GM12878 (cell line): ENCODE measurements at regions not wholly inside any gene's neighbourhood (a gene's known extent, or its start where the extent isn't known, plus 50 kb on each side); places are given as distances from the start of the nearest gene placed in this dataset.

Experiments used
- ATAC-seq: fragments of 200-7000 bp; cut with Tn5 transposase; 3 replicates; pipeline ENCODE4 v1.9.1; 2020; ENCODE audit warnings: mild to moderate bottlenecking, moderate library complexity
- BruUV-seq: library from RNA; stranded (reverse); fragments of 400-500 nt; replicated peaks from 2 replicates; lab custom pipeline; 2021; lab: Mats Ljungman, UMichigan
- CTCF ChIA-PET: fragments of 300-600 bp; sonication (Branson Sonifier 250); formaldehyde crosslinking; extraction: SDS; loops from one replicate; lab custom pipeline; 2021; ENCODE audit warnings: inconsistent platforms; lab: Yijun Ruan, JAX
- POLR2A ChIA-PET: fragments of 350-600 bp; formaldehyde crosslinking; extraction: SDS; loops from one replicate; lab custom pipeline; 2021; ENCODE audit warnings: inconsistent platforms; lab: Charles Lee
- RAD21 ChIA-PET: fragments of 300-600 bp; sonication (Branson Sonifier 250); formaldehyde crosslinking; loops from one replicate; lab custom pipeline; 2023; ENCODE audit warnings: antibody characterized with exemption; ENCODE audit not compliant: unreplicated experiment; lab: Charles Lee
- SMC1A ChIA-PET: fragments of 300-600 bp; sonication (Branson Sonifier 250); formaldehyde crosslinking; loops from one replicate; lab custom pipeline; 2023; ENCODE audit not compliant: unreplicated experiment, uncharacterized antibody; lab: Charles Lee
- DNase-seq: peaks from one replicate; pipeline ENCODE4 v3.0.0-alpha.2; 2011; ENCODE audit warnings: low read depth, low spot score
- FAIRE-seq: peaks from 3 replicates; lab custom pipeline; 2011; peaks lifted over from hg19 to GRCh38; lab: Jason Lieb, UNC
- H2AFZ ChIP-seq: 2 replicates; pipeline ENCODE4 v1.6.0; 2011; ENCODE audit warnings: low read depth, low read length, control low read depth; ENCODE audit not compliant: control insufficient read depth
- H3K27ac ChIP-seq: 2 replicates; pipeline ENCODE4 v1.5.1; 2011; ENCODE audit warnings: control low read depth; ENCODE audit not compliant: control insufficient read depth, insufficient read depth
- H3K27me3 ChIP-seq, 2 experiments: replicated peaks in 1 of 2; 2 replicates each; pipeline versions ENCODE4 v1.6.0 to v1.6.1; 2011; ENCODE audit warnings: low read length in 1 of 2; ENCODE audit not compliant: control insufficient read depth in 2 of 2, insufficient read depth in 2 of 2
- H3K36me3 ChIP-seq, 2 experiments: 2 replicates each; pipeline ENCODE4 v1.5.1; 2011; ENCODE audit warnings: low read length in 1 of 2; ENCODE audit not compliant: control insufficient read depth in 2 of 2, insufficient read depth in 2 of 2
- H3K4me1 ChIP-seq: 2 replicates; pipeline ENCODE4 v1.6.1; 2011; ENCODE audit warnings: mild to moderate bottlenecking, low read length, moderate library complexity, mixed read lengths; ENCODE audit not compliant: control insufficient read depth, insufficient read depth
- H3K4me2 ChIP-seq: 2 replicates; pipeline ENCODE4 v1.6.0; 2011; ENCODE audit warnings: control low read depth; ENCODE audit not compliant: control insufficient read depth, insufficient read depth
- H3K4me3 ChIP-seq: fragments of 200-600 bp; sonication (generic); 2 replicates; pipeline ENCODE4 v1.5.1; 2016
- H3K79me2 ChIP-seq: 2 replicates; pipeline ENCODE4 v1.6.0; 2011; ENCODE audit warnings: low read length; ENCODE audit not compliant: control insufficient read depth, insufficient read depth
- H3K9ac ChIP-seq: 2 replicates; pipeline ENCODE4 v1.8.0; 2011; ENCODE audit warnings: low read length, control low read depth, mixed read lengths; ENCODE audit not compliant: control insufficient read depth, insufficient read depth
- H3K9me3 ChIP-seq: replicated peaks from 3 replicates; pipeline ENCODE4 v1.5.1; 2011; ENCODE audit warnings: mild to moderate bottlenecking, low read length; ENCODE audit not compliant: control insufficient read depth, insufficient read depth
- H4K20me1 ChIP-seq: 2 replicates; pipeline ENCODE4 v1.6.0; 2011; ENCODE audit not compliant: control insufficient read depth, insufficient read depth
- CBX3 ChIP-seq: fragments of 200-600 bp; sonication (generic); IDR thresholded peaks from 2 replicates; pipeline ENCODE4 v1.6.1; 2016; ENCODE audit warnings: low read depth, borderline replicate concordance
- JUNB ChIP-seq: IDR thresholded peaks from 2 replicates; pipeline ENCODE4 v1.6.1; 2016; ENCODE audit warnings: antibody characterized with exemption, mild to moderate bottlenecking
- KDM1A ChIP-seq: fragments of 200-600 bp; sonication (generic); IDR thresholded peaks from 2 replicates; pipeline ENCODE4 v1.6.1; 2016; ENCODE audit warnings: borderline replicate concordance
- MLLT1 ChIP-seq: fragments of 450-650 bp; IDR thresholded peaks from 2 replicates; pipeline ENCODE4 v1.6.1; 2016; ENCODE audit warnings: mild to moderate bottlenecking
- NFYA ChIP-seq: IDR thresholded peaks from 2 replicates; pipeline ENCODE4 v1.6.1; 2011; ENCODE audit warnings: low read depth, mild to moderate bottlenecking, low read length, improper control_type of control experiment, borderline replicate concordance
- RAD51 ChIP-seq: fragments of 450-650 bp; IDR thresholded peaks from 2 replicates; pipeline ENCODE4 v1.6.1; 2016; ENCODE audit warnings: moderate library complexity, mild to moderate bottlenecking, inconsistent platforms
- SMAD1 ChIP-seq: fragments of 450-650 bp; IDR thresholded peaks from 2 replicates; pipeline ENCODE4 v1.6.1; 2018; ENCODE audit warnings: mild to moderate bottlenecking, low read depth; ENCODE audit not compliant: partially characterized antibody
- SRF ChIP-seq, 2 experiments: IDR thresholded peaks; 2 replicates each; pipeline ENCODE4 v1.6.1; 2011; ENCODE audit warnings: low read depth in 2 of 2, low read length in 2 of 2, mild to moderate bottlenecking in 1 of 2, moderate library complexity in 1 of 2
- SUPT20H ChIP-seq: IDR thresholded peaks from 2 replicates; pipeline ENCODE4 v1.6.1; 2011; ENCODE audit warnings: low read depth, mild to moderate bottlenecking, low read length, moderate library complexity, borderline replicate concordance; ENCODE audit not compliant: control insufficient read depth
- TAF1 ChIP-seq: IDR thresholded peaks from 2 replicates; pipeline ENCODE4 v1.6.1; 2011; ENCODE audit warnings: mild to moderate bottlenecking, low read depth, low read length, borderline replicate concordance
- WGBS: methylation state at CpG from one replicate; pipeline ENCODE4 v1.1.6; 2016; ENCODE audit warnings: low lambda C conversion rate; ENCODE audit not compliant: insufficient replicate concordance, insufficient coverage; ENCODE audit errors: missing lambda C conversion rate; 5-methylcytosine and 5-hydroxymethylcytosine counted together
- in situ Hi-C: fragments of 300-500 bp; cut with MboI; formaldehyde crosslinking; loops from 9 replicates; pipeline ENCODE4 v1.14.3; 2018; ENCODE audit warnings: mixed read lengths
- intact Hi-C: fragments of 100-400 bp; cut with micrococcal nuclease; formaldehyde crosslinking; loops from one replicate; pipeline ENCODE4 v1.14.2; 2022; ENCODE audit not compliant: unreplicated experiment
- TF ChIP-seq, protein P1 (sequence below): fragments of 450-650 bp; IDR thresholded peaks from 2 replicates; pipeline ENCODE4 v1.6.1; 2017; ENCODE audit warnings: mild to moderate bottlenecking, low read depth, inconsistent platforms; ENCODE audit not compliant: poor library complexity, severe bottlenecking

DNA sequence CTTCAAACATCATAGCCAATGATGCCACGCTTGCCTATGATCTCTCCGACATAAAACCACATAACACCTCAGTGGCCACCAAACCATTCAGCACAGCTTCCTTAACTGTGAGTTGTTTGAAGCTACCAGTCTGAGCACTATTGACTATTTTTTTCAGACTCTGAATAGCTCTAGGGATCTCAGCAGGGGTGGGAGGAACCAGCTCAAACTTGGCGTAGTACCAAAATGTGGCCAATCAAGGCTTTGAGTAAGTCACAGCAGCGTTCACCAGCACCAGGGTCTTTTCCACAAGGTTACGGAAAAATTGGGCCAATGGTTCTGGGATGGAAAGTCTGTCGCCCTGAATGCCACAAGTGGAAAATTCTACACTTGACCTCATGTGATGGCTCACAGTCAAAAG lies 70.6 kb downstream of the SMPDL3A start:
- in situ Hi-C loops (loop anchor here (10.0 kb wide), 1 partner anchor 455 kb away; no protein-coding TSS in a partner anchor), intact Hi-C loops (loop anchor here (10.0 kb wide), 1 partner anchor 855 kb away; no protein-coding TSS in a partner anchor)
- Histone ChIP-seq H3K4me3 (no peak overlapping the region), H3K79me2 (no peaks in the 10 kb centered on the region), H2AFZ (no peak overlapping the region), H3K27me3 (no peaks in the 10 kb centered on the region), H3K9me3 (no peaks in the 10 kb centered on the region), H4K20me1 (no peaks in the 10 kb centered on the region), H3K4me1 (no peaks in the 10 kb centered on the region), H3K36me3 (no peaks in the 10 kb centered on the region), H3K4me2 (no peak overlapping the region), H3K27ac (no peak overlapping the region), H3K9ac (no peak overlapping the region)
- CTCF ChIA-PET, result interaction anchor here (1.4 to 7.0 kb wide), 3 partner anchors 11 to 127 kb away, joined by 5 to 77 read pairs (median 22); no protein-coding TSS in a partner anchor
- FAIRE-seq (no peak), ATAC-seq (no peak), DNase-seq (no peak)
- POLR2A ChIA-PET, result no interaction called here
- SMC1A ChIA-PET, result interaction anchor here (0.6 to 4.4 kb wide), 2 partner anchors 10 to 133 kb away, joined by 3 to 23 read pairs; no protein-coding TSS in a partner anchor
- 14% methylated on average over 6 of the region's 6 CpGs for WGBS
- RAD21 ChIA-PET, result no interaction called here
- BruUV-seq, result no TSS peak
- TF ChIP-seq KDM1A, result no peak
- TF ChIP-seq NFYA, result no peak
- no peak for TF ChIP-seq JUNB
- no peak for TF ChIP-seq CBX3
- TF ChIP-seq, protein P1, sequence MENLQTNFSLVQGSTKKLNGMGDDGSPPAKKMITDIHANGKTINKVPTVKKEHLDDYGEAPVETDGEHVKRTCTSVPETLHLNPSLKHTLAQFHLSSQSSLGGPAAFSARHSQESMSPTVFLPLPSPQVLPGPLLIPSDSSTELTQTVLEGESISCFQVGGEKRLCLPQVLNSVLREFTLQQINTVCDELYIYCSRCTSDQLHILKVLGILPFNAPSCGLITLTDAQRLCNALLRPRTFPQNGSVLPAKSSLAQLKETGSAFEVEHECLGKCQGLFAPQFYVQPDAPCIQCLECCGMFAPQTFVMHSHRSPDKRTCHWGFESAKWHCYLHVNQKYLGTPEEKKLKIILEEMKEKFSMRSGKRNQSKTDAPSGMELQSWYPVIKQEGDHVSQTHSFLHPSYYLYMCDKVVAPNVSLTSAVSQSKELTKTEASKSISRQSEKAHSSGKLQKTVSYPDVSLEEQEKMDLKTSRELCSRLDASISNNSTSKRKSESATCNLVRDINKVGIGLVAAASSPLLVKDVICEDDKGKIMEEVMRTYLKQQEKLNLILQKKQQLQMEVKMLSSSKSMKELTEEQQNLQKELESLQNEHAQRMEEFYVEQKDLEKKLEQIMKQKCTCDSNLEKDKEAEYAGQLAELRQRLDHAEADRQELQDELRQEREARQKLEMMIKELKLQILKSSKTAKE, result no peak
- TF ChIP-seq SUPT20H, result no peak
- TF ChIP-seq MLLT1, result no peak
- TF ChIP-seq SRF (IDR thresholded peaks at IDR 0.05; ENCODE audit: low read depth in 2 of 2, low read length in 2 of 2), result no peak
- TF ChIP-seq RAD51, result no peak
- TF ChIP-seq TAF1, result no peak
- no peak for TF ChIP-seq SMAD1
